Muscle of back (tissue), 3 donors: ENCODE measurements at regions not wholly inside any gene's neighbourhood (a gene's known extent, or its start where the extent isn't known, plus 50 kb on each side); places are given as distances from the start of the nearest gene placed in this dataset.

Source experiments
- DNase-seq, 3 donors: peaks; one replicate each; pipeline versions ENCODE4 v3.0.0 to v3.0.0-alpha.2; 2013

DNA sequence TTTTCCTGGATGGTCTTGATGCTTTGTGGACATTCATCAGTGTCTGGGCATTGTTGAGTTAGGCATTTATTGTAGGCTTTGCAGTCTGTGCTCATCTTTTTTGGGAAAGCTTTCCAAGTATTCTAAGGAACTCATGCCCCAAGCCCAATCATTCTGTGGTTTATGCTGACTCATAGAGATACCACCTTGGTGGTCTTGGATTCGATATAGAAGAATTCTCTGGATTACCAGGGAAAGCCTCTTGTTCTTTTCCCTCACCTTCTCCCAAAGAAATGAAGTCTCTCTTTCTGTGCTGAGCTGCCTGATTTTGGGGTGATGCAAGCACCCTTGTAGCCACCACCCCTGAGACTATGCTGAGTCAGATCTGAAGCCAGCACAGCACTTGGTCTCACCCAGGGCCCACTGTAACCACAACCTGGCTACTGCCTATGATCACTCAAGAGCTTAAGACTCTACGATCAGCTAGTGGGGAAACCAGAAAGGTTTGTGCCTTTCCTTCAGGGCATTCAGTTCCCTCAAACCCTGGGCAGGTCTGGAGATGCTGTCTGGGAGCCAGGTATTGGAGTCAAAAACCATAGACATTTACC is 422.6 kb downstream of the NUF2 start:
- DNase-seq = no peak

DNA sequence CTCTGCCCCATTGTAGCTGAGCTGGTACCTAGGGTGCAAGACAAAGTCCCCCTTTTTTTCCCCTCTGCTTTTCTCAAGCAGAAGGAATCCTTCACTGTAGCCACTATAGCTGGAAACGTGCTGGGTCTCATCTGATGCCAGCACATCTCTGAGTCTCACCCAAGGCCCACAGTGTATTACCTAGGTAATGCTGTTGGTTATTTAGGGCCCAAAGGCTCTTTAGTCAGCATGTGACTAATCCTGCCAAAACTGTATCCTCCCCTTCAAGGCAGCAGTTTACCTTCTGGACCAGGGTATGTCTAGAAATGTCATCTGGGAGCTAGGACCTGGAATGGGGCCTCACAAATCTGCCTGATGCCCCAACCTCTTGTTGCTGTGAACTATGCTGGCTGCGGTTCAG is 423.4 kb downstream of the NUF2 start:
- no peak for DNase-seq

- no peak for DNase-seq
These were observed 425.5 kb downstream of the NUF2 start for GRCh38 chr1:163747261-163747660.

DNA sequence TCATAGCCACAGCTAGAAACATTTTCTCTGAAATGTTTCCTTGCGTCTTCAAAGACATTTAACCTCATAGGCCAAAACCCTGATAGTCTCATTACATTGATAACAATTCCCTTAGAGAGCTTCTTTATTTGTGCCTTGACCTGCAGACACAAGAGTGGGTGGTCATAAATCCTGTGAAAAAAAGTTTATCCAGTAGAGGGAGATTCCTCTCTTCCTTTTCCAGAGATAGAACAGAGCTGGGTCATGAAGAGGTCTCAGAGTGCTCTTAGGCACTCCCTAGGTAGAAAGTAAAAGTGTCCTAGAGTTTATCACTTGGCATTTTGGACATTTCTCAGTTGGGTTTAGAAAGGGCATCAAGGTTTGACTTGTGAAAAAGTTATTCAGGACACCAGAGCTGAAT is 426.1 kb downstream of the NUF2 start:
- DNase-seq = no peak

GRCh38 chr1:163758977-163759670 is 437.4 kb downstream of the NUF2 start:
- DNase-seq = no peak

DNA sequence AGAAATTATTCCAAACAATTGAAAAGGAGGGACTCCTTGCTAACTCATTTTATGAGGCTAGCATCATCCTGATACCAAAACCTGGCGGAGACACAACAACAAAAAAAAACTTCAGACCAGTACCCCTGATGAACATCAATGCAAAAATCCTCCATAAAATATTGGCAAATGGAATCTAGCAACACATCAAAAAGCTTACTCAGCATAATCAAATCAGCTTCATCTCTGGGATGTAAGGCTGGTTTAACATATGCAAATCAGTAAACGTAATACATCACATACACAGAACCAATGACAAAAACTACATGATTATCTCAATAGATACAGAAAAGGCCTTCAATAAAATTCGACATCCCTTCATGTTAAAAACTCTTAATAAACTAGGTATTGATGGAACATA is 440.1 kb downstream of the NUF2 start:
- no peak for DNase-seq

DNA sequence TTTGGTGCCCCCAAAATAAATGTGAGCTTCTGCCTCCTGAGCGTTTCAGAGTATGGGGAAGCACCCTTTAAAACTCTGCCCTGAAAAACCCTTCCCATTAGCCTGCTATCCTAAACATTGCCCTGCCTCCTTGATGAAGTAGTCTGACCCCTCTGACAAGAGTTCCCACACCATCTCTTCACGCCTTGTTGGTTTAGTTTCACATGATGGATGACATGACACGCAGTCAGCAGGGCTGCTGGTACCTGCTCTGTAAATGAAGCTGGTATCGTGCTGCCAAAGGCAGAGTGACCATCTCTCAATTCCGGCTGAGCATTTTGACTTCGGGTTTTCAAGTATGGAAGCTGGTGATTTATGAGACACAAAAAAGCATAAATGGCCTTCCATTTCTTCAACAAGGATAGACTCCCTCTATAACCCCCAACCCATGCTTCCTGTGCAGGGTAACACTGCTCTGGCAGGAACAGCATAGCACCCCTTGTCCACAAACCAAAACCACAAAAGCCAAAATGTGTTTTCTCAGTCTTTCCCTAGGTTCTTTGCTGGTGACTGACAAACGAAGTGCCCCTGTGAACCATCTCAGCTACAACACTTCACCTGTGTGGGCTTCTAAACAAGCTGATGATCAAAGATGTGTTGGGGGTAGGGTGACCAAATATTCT is 444.6 kb downstream of the NUF2 start:
- no peak for DNase-seq

- peak in 1 of 3 donors; percentile 15 for DNase-seq
These were observed 446.8 kb downstream of the NUF2 start for GRCh38 chr1:163768576-163768975.

- DNase-seq = peak in 1 of 3 donors; percentile 15
These were observed 448.5 kb downstream of the NUF2 start for GRCh38 chr1:163770265-163770664.

DNA sequence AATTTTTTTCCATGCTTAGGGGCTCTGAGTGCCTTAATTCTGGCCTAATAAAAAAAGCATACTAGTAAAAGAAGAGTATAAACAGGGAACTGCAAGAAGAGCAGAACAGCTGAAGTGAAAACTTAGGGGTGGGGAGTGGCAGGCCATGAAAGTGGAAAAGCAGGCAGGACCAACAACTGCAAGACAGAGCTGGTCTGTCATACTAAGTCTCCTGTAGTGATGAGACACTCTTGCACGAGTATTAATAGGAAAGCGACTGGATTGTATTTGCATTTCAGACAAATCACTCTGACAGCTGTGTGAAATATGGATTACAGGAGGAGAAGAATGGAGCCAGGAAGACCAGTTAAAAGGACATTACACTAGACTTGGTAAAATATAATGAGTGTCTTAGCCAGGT is 449.9 kb downstream of the NUF2 start:
- no peak for DNase-seq

DNA sequence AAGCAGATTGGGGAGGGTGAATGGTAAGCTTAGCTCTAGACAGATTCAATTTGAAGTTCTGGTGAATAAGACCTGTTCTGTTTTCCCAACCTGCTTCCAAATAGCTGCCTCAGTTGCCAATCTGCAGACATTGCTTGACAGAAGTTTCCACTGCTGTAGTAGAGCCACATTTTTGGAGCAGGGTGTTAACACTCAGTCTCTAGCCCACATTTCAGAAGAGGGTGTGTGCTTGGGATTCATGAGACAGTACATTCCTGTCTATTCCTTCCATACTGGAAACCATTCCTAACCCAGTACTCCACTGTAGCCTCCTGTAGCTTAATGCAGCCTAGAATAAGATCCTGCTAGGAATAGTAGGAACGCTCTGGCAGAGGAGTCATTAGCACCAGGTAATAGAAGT is 450.5 kb downstream of the NUF2 start:
- DNase-seq = peak in 1 of 3 donors; percentile 12

GRCh38 chr1:163773396-163773795 is 451.6 kb downstream of the NUF2 start:
- DNase-seq = no peak

GRCh38 chr1:163774401-163774945 is 452.7 kb downstream of the NUF2 start:
- no peak for DNase-seq

- DNase-seq = peak in 1 of 3 donors; percentile 23
These were observed 453.3 kb downstream of the NUF2 start for GRCh38 chr1:163774978-163775620.

DNA sequence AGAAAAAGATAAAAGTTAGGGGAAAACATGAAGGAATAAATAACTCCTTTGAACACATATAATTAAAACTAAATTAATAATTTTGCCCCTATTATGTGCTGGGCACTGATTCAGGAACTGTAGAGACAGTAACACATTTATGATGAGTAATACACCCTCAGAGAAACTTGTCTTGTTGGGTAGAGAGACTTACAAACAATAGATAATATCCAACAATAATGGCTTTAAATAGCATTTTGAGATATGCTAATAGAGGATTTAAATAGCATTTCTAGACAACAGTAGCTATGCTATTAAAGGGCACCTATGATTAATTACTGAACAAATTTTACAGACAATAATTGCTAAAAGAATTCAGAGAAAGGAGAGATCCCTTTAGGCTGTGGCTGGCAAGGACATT is 455.5 kb downstream of the NUF2 start:
- no peak for DNase-seq

GRCh38 chr1:163781146-163781545 is 459.4 kb downstream of the NUF2 start:
- DNase-seq = no peak

DNA sequence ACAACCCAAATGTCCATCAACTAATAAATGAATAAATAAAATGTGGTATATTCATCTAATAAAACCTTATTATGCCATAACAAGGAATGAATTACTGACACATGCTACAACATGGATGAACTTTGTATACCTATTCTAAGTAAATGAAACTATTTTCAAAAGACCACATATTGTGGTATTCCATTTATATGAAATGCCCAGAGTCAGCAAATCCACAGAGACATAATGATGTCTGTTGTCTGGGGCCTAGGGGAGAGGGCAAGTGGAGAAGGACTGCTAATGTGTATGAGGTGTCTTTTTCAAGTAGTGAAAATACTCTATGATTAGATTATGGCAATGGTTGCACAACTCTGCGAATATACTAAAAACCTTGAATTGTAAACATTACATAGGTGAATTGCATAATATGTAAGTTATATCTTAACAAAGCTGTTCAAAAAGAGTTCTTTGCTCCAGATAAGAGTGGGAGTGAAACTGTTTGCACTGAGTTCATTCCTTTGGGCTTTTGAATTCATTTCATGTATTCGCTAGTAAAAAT is 464.2 kb downstream of the NUF2 start:
- DNase-seq = no peak

GRCh38 chr1:163789911-163790310 is 468.2 kb downstream of the NUF2 start:
- no peak for DNase-seq

DNA sequence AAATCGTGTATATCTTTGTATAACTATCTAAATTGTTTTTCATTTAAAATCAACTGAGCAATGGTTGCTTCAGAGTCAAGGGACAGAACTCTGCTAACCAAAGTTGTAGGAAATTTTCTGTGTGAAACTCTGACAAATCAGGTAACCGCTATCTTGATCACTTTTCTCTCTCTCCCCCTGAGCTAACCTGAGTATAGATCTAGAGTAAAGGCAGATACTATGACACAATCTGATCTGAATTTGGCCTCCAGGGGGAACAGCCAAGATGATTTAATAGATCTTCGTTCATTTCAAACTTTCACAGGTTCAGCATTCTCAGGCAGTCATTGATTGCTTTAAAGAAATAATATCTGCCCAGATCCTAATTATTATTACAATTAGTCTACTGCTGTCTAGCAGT is 472.8 kb downstream of the NUF2 start:
- no peak for DNase-seq

- no peak for DNase-seq
These were observed 474.7 kb downstream of the NUF2 start for GRCh38 chr1:163796394-163796821.

DNA sequence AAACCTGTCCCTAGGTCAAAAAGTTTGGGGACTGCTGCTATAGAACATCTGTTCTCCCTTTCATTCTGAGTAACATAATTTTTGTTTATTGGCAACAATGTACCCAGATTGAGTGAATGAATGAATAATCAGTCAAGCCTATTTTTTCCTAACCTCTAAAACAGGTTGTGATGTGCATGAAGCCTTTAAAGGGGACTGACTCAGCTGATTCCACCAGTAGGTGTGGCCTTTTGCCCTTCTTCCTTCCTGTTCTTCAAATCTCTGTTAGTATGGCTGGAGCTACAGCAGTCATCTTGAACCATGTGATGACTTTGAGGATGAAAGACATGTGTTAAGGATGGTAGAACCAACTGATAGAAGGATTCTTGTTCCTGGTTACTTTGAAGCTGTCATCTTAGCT is 476.1 kb downstream of the NUF2 start:
- no peak for DNase-seq

DNA sequence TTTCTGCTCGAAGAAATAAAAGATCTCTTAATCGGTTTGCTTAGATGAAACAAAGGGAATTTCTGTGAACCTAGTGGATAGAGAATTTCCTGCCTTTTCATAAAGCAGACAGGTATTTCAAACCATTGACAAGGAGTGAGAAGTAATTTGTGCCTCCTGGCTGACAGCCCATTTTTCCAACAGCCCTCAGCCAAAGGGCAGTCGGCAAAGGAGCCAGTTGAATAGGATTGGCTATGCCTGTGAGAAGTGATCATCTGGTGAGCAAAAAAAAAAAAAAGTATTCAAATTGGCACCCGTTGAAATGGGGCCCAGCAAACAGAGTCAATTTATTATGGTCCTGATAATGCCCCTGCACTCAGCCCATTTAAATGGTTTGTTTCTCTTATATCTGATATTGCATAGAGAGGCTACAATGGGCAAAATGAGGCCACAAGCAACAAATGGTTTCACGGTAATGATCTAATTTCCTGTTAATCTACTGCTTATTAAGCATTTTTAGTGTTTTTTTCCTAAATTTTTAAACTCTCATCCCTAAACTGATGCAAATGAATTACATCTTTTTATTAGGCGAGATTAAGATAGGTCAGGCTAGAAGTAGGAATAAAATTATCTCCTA is 477.5 kb downstream of the NUF2 start:
- no peak for DNase-seq
